PC-9 (cell line): ENCODE measurements at regions not wholly inside any gene's neighbourhood (a gene's known extent, or its start where the extent isn't known, plus 50 kb on each side); places are given as distances from the start of the nearest gene placed in this dataset.
A peak's percentile ranks its signal among the peaks of the same experiment; 100 is the strongest.

Experiments used
- BruUV-seq: library from RNA; stranded (reverse); fragments of 400-500 nt; replicated peaks from 2 replicates; lab custom pipeline; 2021; lab: Mats Ljungman, UMichigan
- CTCF ChIA-PET: fragments of 300-600 bp; sonication (Branson Sonifier 250); formaldehyde crosslinking; loops from one replicate; lab custom pipeline; 2022; ENCODE audit warnings: antibody characterized with exemption; lab: Charles Lee
- POLR2A ChIA-PET: fragments of 300-600 bp; sonication (Branson Sonifier 250); formaldehyde crosslinking; loops from one replicate; lab custom pipeline; 2022; ENCODE audit warnings: antibody characterized with exemption; ENCODE audit not compliant: unreplicated experiment; lab: Charles Lee
- DNase-seq, 2 experiments: peaks; one replicate each; pipeline versions ENCODE4 v3.0.0 to v3.0.0-alpha.2; 2015 to 2022; ENCODE audit warnings: mixed read lengths in 1 of 2
- H2AFZ ChIP-seq: fragments of 200-600 bp; sonication (generic); 2 replicates; pipeline ENCODE4 v1.8.1; 2017; ENCODE audit warnings: antibody characterized with exemption
- H3F3A ChIP-seq: fragments of 200-600 bp; sonication (generic); 2 replicates; pipeline ENCODE4 v1.8.1; 2017; ENCODE audit warnings: antibody characterized with exemption, mild to moderate bottlenecking, low read depth; ENCODE audit not compliant: insufficient read depth
- H3K27ac ChIP-seq: fragments of 200-600 bp; sonication (generic); 2 replicates; pipeline ENCODE4 v1.6.1; 2016; ENCODE audit warnings: mixed run types
- H3K27me3 ChIP-seq: fragments of 200-600 bp; sonication (generic); 2 replicates; pipeline ENCODE4 v1.6.1; 2016; ENCODE audit warnings: low read depth, mixed run types; ENCODE audit not compliant: insufficient read depth
- H3K36me3 ChIP-seq: fragments of 200-600 bp; sonication (generic); 2 replicates; pipeline ENCODE4 v1.6.1; 2016; ENCODE audit warnings: low read depth, mixed run types
- H3K4me1 ChIP-seq: fragments of 200-600 bp; sonication (generic); replicated peaks from 2 replicates; pipeline ENCODE4 v1.6.1; 2016; ENCODE audit warnings: mixed run types; ENCODE audit not compliant: insufficient read depth
- H3K4me2 ChIP-seq: fragments of 200-600 bp; sonication (generic); 2 replicates; pipeline ENCODE4 v1.6.1; 2017; ENCODE audit warnings: mixed run types
- H3K4me3 ChIP-seq: fragments of 200-600 bp; sonication (generic); 2 replicates; pipeline ENCODE4 v1.6.1; 2016; ENCODE audit warnings: mixed run types
- H3K79me2 ChIP-seq: fragments of 200-600 bp; sonication (generic); 2 replicates; pipeline ENCODE4 v1.6.1; 2017; ENCODE audit warnings: low read depth, mixed run types
- H3K9me2 ChIP-seq: fragments of 200-600 bp; sonication (generic); 2 replicates; pipeline ENCODE4 v1.8.1; 2017; ENCODE audit warnings: mild to moderate bottlenecking; ENCODE audit not compliant: insufficient read depth
- H3K9me3 ChIP-seq: fragments of 200-600 bp; sonication (generic); 2 replicates; pipeline ENCODE4 v1.8.1; 2016; ENCODE audit warnings: low read depth; ENCODE audit not compliant: insufficient read depth
- H4K20me1 ChIP-seq: fragments of 200-600 bp; sonication (generic); 2 replicates; pipeline ENCODE4 v1.8.1; 2017; ENCODE audit not compliant: insufficient read depth
- EZH2 ChIP-seq: fragments of 200-600 bp; sonication (generic); IDR thresholded peaks from 2 replicates; pipeline ENCODE4 v1.8.0; 2017; ENCODE audit warnings: antibody characterized with exemption, low read depth
- intact Hi-C: fragments of 100-400 bp; cut with micrococcal nuclease; formaldehyde crosslinking; loops from one replicate; pipeline ENCODE4 v1.10.0; 2022; ENCODE audit not compliant: unreplicated experiment
- TF ChIP-seq, protein P1 (sequence below): fragments of 200-600 bp; sonication (generic); conservative IDR thresholded peaks from 2 replicates; pipeline ENCODE4 v1.6.1; 2017; ENCODE audit warnings: mixed run types, antibody characterized with exemption, mild to moderate bottlenecking, moderate library complexity

DNA sequence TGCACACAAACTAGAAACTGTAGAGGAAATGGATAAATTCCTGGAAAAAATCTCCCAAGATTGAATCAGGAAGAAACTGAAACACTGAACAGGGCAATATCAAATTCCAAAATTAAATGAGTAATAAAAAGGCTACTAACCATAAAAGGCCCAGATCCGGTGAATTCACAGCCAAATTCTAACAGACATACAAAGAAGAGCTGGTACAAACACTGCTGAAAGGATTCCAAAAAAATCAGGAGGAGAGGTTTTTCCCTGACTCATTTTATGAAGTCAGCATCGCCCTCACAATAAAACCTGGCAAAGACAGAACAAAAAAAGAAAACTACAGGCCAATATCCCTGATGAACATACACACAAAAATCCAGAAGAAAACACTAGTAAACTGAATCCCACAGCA lies 462.4 kb upstream of the THBS1 start:
- H2AFZ ChIP-seq: no peak overlapping the region
- H3K4me2 ChIP-seq: no peak overlapping the region
- H3K27me3 ChIP-seq: no peaks in the 10 kb centered on the region
- CTCF ChIA-PET: no interaction called here
- no peaks in the 10 kb centered on the region for H3K36me3 ChIP-seq
- H3K27ac ChIP-seq: no peak overlapping the region
- POLR2A ChIA-PET: no interaction called here
- intact Hi-C loops: no loop called here
- no peaks in the 10 kb centered on the region for H3K4me1 ChIP-seq
- H3K9me2 ChIP-seq: no peaks in the 10 kb centered on the region
- no peak overlapping the region for H3K4me3 ChIP-seq
- no peak for DNase-seq
- H3F3A ChIP-seq: no peaks in the 10 kb centered on the region
- no peak for TF ChIP-seq EZH2
- TF ChIP-seq, protein P1, sequence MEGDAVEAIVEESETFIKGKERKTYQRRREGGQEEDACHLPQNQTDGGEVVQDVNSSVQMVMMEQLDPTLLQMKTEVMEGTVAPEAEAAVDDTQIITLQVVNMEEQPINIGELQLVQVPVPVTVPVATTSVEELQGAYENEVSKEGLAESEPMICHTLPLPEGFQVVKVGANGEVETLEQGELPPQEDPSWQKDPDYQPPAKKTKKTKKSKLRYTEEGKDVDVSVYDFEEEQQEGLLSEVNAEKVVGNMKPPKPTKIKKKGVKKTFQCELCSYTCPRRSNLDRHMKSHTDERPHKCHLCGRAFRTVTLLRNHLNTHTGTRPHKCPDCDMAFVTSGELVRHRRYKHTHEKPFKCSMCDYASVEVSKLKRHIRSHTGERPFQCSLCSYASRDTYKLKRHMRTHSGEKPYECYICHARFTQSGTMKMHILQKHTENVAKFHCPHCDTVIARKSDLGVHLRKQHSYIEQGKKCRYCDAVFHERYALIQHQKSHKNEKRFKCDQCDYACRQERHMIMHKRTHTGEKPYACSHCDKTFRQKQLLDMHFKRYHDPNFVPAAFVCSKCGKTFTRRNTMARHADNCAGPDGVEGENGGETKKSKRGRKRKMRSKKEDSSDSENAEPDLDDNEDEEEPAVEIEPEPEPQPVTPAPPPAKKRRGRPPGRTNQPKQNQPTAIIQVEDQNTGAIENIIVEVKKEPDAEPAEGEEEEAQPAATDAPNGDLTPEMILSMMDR: no peak
- no peaks in the 10 kb centered on the region for H3K79me2 ChIP-seq
- no TSS peak for BruUV-seq
- no peaks in the 10 kb centered on the region for H4K20me1 ChIP-seq
- no peaks in the 10 kb centered on the region for H3K9me3 ChIP-seq

DNA sequence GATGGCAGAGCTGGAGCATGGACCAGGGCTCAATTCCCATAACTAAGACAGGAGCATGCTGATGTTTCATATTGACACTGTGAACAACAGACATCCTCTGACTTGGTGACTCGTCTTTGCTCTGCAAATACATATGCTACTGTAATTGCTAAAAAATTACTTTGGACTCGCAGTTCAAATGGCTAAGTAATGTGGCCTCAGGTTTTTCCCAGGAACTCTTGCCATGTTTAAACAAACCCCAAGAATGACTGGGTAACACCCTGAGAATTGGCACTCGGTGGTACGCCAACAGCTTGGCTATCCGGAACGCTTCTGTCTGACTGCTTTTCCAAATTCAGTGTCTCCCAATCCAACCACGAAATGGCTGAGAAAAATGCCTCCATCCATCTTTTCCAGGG lies 456.7 kb upstream of the THBS1 start:
- ChIA-PET CTCF (no interaction called here), POLR2A (interaction anchor here (0.5 kb wide), 1 partner anchor 278 kb away, joined by 4 read pairs; no protein-coding TSS in a partner anchor)
- Histone ChIP-seq H3K9me2 (no peaks in the 10 kb centered on the region), H3K27me3 (no peaks in the 10 kb centered on the region), H3K27ac (no peak overlapping the region), H3K9me3 (no peaks in the 10 kb centered on the region), H4K20me1 (no peaks in the 10 kb centered on the region), H3K4me1 (peaks cover 56% of the 10 kb centered on the region), H3K79me2 (no peaks in the 10 kb centered on the region), H3F3A (peaks cover 29% of the 10 kb centered on the region), H2AFZ (no peak overlapping the region), H3K36me3 (no peaks in the 10 kb centered on the region), H3K4me2 (no peak overlapping the region), H3K4me3 (no peak overlapping the region)
- intact Hi-C loops: no loop called here
- TF ChIP-seq EZH2: no peak
- TF ChIP-seq, protein P1: no peak
- no peak for DNase-seq
- no TSS peak for BruUV-seq

DNA sequence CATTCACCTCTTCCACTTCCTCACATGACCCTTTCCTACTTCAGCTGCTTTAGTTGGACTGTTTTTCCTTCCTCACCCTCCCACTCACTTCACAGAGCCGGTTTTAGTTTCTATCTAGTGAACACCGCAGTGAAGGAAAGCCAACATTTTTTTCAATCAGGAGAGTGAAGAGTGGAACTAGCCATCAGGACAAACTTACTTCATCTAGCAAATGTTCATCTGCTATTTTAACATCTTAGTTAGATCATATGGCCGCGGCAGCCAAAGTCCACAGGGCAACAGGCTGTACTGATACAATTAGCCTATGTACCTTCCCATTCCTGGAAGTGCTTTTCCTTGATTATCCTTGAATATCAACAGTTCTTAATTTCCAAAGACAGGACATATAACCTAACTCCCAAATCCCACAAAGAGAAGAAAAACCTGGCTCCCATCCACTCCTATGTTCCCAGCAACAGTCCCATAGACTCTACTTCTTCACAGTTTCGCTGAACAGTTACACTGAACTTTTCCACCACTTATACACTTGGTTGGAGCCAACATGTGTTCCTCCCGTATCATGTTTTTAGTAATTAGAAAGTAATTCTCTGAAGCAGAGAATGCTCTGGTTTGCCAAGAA lies 456.2 kb upstream of the THBS1 start:
- ChIA-PET POLR2A (interaction anchor here (0.6 to 0.8 kb wide), 2 partner anchors 41 to 456 kb away, joined by 8 to 41 read pairs; partner anchors contain the start of gene THBS1), CTCF (interaction anchor here (0.6 kb wide), 2 partner anchors 241 to 257 kb away, joined by 3 read pairs; no protein-coding TSS in a partner anchor)
- H3F3A ChIP-seq: peaks cover 34% of the 10 kb centered on the region
- no peaks in the 10 kb centered on the region for H3K27me3 ChIP-seq
- H3K9me2 ChIP-seq: no peaks in the 10 kb centered on the region
- no peak for DNase-seq
- no peak overlapping the region for H2AFZ ChIP-seq
- no peaks in the 10 kb centered on the region for H3K36me3 ChIP-seq
- H3K4me2 ChIP-seq: 0 out of 2 replicates have a peak overlapping the region, but pooled peaks have one; percentile 17
- H3K27ac ChIP-seq: peak overlapping the region; percentile 41
- no peak overlapping the region for H3K4me3 ChIP-seq
- TF ChIP-seq, protein P1: no peak
- no peak for TF ChIP-seq EZH2
- H3K4me1 ChIP-seq: peaks cover 61% of the 10 kb centered on the region
- BruUV-seq: no TSS peak
- H4K20me1 ChIP-seq: no peaks in the 10 kb centered on the region
- no peaks in the 10 kb centered on the region for H3K79me2 ChIP-seq
- H3K9me3 ChIP-seq: no peaks in the 10 kb centered on the region
- intact Hi-C loops: loop anchor here (5.0 kb wide), 3 partner anchors 132 to 633 kb away; no protein-coding TSS in a partner anchor
